ENCODE measurements at regions not wholly inside any gene's neighbourhood (a gene's known extent, or its start where the extent isn't known, plus 50 kb on each side); places are given as distances from the start of the nearest gene placed in this dataset.
"Not testable (repeated sequence)": the region's sequence is repeated elsewhere in the genome, so short reads cannot be mapped to it uniquely, and the experiment has no call there.

- no peak overlapping the region for H3K4me3 ChIP-seq (ENCODE audit: low read length)
- TF ChIP-seq CTCF (conservative IDR thresholded peaks at IDR 0.05; ENCODE audit: low read length): no peak
- no peak for DNase-seq (ENCODE audit: low read depth)
Observed at GRCh38 chr1:98550076-98550475, 111.4 kb upstream of the SNX7 start.

DNA sequence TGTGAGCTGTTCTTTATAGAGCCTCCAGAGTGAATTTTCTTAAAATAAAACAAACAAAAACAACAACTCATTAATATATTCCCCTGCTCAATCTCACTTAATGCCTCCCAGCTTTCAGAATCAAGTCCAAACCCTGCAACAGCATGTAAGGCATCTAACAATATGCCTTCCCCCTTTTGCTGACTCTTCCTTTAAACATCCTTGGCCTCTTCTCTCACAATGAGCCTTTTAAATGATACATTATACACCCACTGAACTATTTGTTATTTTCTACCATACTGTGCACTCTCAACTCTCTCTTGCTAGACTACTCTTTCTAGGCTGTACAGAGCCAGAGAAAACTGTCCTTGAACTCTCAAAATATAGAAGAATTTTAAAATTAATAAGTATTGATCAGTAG lies 115.2 kb upstream of the SNX7 start:
- TF ChIP-seq CTCF (conservative IDR thresholded peaks at IDR 0.05; ENCODE audit: low read length): no peak
- peak; percentile 4 for DNase-seq (ENCODE audit: low read depth)
- no peak overlapping the region for H3K4me3 ChIP-seq (ENCODE audit: low read length)

GRCh38 chr1:98538106-98538505 lies 123.4 kb upstream of the SNX7 start:
- DNase-seq (ENCODE audit: low read depth): no peak
- TF ChIP-seq CTCF (conservative IDR thresholded peaks at IDR 0.05; ENCODE audit: low read length): no peak
- H3K4me3 ChIP-seq (ENCODE audit: low read length): no peak overlapping the region

DNA sequence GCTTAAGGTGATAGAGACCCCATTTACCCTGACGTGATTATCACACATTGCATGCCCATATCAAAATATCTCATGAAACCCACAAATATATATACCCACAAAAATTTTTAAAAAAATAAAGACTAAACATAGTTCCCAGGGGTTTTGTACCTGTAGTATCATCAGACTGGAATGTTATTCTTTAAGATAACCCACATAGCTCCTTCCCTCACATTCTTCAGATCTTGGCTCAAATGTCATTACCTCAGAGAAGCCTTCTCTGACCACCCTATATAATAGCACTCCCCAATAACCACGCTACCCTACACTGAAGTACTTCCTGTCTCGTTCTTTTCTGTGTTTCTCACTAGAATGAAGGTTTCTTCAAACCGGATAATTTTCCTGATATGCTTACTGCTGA lies 138.3 kb upstream of the SNX7 start:
- no peak for TF ChIP-seq CTCF (conservative IDR thresholded peaks at IDR 0.05; ENCODE audit: low read length)
- no peak overlapping the region for H3K4me3 ChIP-seq (ENCODE audit: low read length)
- no peak for DNase-seq (ENCODE audit: low read depth)

DNA sequence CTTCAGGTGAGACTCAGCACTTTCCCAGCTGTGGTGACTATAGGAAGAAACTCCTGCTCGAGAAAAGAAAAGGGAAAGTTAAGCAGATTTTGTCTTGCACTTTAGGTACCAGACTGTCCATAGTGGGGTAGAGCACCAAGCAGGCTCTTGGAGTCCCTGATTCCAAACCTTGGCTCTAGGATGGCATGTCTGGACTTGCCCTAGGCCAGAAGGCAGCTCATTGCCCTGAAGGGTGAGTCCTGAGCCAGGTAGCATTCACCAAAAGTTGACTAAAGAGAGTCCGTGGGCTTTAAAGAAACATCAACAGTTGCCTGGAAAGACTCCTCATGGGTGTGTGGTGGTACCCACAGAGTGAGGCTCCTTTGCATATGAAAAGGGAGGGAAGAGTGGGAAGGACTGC lies 145.2 kb upstream of the SNX7 start:
- DNase-seq (ENCODE audit: low read depth): no peak
- no peak for TF ChIP-seq CTCF (conservative IDR thresholded peaks at IDR 0.05; ENCODE audit: low read length)
- H3K4me3 ChIP-seq (ENCODE audit: low read length): no peak overlapping the region

GRCh38 chr1:98515744-98516143 lies 145.8 kb upstream of the SNX7 start:
- TF ChIP-seq CTCF (conservative IDR thresholded peaks at IDR 0.05; ENCODE audit: low read length): no peak
- H3K4me3 ChIP-seq (ENCODE audit: low read length): no peak overlapping the region
- no peak for DNase-seq (ENCODE audit: low read depth)

- not testable (repeated sequence) for DNase-seq (ENCODE audit: low read depth); H3K4me3 ChIP-seq (ENCODE audit: low read length)
Observed at GRCh38 chr1:98512216-98512615, 149.3 kb upstream of the SNX7 start.

DNA sequence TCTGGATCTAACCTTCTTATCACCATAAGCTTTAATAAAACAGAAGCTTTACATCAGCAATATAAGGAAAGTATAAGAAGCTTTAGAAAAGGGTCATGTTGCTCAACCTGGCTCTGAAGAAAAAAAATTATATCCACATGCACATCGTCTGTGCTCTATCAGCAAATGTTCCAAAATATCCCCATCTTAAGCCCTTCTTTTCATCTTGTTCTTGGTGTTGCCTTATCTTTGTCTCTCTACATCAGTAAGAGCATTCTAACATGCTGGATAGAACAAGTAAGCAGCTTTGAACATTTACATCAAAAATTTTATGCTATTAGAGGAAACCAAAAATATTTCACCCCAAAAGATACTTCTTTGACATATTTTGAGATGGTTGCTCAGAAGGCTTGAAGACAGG lies 157.8 kb upstream of the SNX7 start:
- TF ChIP-seq CTCF (conservative IDR thresholded peaks at IDR 0.05; ENCODE audit: low read length): no peak
- H3K4me3 ChIP-seq (ENCODE audit: low read length): no peak overlapping the region
- DNase-seq (ENCODE audit: low read depth): no peak

Measured in AG10803 (cell line).